Stimulated activated CD8-positive, alpha-beta memory T cell treated with anti-CD3 and anti-CD28 coated beads, Interleukin-15, amount 100 ng/mL, for 24 hours (primary cell): ENCODE measurements at regions not wholly inside any gene's neighbourhood (a gene's known extent, or its start where the extent isn't known, plus 50 kb on each side); places are given as distances from the start of the nearest gene placed in this dataset.

Source experiments
- DNase-seq: peaks from one replicate; pipeline ENCODE4 v3.0.0-alpha.2; 2020; ENCODE audit warnings: low read depth

DNA sequence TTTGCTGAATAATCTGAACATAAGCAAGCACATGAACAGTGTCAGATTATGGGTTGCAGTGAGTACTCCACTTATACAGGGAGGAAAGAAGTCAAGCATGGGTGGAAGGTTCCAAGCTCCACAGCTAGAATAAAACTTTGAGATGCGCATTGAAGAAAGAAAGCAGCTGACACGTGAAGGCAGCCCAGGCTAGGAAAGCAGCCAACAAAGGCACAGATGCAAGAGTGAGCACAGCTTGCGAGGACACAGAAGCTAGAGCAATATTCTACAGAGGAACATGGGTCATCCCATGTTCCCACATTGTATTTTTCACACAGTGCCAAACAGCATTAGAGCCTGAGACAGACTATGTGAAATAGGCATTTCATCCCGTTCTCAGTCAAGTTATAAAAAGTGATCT, 194.6 kb upstream of the TBX20 start:
- no peak for DNase-seq

DNA sequence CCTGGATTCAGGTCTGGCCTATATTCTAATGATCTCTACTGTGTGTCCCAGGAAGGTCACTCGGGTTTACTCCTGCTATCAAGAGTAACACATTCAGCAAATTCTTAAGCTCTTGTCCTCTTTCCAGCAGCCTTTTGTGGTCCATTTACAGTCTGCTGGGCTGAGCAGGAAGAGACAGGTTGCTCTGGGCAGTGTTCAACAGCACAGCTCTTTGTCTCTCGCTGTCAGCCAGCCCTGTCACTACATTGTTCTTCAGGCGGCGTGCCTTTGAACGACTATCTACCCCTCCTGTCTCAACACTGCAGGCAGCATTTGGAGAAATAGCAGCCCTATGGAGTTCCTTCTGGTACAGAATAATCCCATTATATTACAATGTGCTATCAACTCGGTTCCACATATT, 192.2 kb upstream of the TBX20 start:
- DNase-seq, result no peak

DNA sequence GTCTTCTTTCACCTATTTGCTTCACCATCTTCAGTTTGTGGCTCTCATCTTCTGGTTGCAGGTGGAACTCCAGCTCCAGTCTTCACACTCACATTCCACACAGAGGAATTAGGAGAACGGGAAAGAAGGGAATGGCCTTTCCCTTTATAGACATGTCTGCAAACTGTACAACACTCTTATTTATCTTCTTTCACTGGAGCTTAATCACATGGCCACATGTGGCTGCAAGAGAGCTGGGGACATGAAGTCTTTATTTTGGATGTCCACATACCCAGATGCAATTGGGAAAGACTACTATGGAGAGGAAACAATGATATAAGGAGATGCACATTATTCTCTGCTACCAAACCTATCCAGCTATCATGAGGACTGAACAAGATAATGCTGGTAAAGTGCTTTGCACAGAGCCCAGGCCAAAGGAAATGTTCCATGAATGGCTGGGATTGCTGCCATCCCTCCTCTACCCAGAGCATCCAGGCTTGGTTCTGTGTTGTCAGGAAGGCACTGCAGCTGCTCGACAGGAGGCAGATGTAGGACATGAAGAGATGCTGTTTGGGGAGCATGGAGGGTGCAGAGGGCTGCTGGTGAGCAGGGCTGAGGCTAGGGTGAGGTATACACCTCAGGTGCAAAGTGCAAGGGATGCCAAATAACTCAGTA, 183.8 kb upstream of the TBX20 start:
- DNase-seq, result no peak

DNA sequence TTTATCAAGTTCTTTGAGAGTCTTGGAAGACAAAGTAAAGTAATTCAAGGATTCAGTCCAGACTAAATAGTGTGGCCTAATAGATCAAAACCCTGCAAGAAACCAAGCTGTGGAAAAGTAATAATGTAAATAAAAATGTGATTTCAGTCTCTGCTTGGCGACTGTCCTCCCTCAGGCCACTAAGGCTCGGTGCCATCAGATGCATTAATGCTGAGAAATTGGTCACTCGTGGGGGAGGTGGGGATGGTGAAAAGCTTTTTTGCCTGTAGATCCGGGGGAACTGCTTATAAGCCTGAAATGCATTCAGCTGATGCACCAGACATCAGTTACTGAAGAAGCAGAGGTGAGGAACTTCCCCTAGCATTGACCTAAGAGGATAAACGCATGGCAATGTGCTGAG, 182.6 kb upstream of the TBX20 start:
- DNase-seq, result no peak

DNA sequence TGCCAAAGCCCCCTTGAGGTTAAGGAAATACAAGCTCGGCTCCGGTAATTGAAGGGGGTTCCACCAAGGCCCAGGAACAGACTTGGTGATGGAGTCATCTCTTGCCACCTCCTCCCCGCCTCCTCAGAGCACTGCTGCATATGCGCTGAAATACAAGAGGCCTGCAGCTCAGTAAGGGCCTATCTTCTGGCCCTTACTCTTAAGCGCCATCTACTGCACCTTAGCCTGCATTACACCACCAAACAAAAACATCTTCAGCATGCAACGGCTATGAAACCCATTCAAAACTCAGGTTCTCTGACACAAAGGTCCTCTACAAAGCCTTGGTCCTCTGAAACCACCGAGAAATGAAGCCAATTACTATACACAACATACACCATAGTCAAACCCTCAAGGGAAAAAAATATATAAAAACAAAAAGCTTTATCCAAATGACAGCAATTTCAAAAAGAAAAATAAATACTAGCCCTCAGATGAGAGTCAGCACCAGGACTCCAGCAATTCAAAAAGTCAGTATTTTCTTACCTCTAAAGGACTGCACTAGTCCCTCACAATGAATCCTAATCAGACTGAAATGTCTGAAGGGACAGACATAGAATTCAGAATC, 176.8 kb upstream of the TBX20 start:
- DNase-seq, result no peak

DNA sequence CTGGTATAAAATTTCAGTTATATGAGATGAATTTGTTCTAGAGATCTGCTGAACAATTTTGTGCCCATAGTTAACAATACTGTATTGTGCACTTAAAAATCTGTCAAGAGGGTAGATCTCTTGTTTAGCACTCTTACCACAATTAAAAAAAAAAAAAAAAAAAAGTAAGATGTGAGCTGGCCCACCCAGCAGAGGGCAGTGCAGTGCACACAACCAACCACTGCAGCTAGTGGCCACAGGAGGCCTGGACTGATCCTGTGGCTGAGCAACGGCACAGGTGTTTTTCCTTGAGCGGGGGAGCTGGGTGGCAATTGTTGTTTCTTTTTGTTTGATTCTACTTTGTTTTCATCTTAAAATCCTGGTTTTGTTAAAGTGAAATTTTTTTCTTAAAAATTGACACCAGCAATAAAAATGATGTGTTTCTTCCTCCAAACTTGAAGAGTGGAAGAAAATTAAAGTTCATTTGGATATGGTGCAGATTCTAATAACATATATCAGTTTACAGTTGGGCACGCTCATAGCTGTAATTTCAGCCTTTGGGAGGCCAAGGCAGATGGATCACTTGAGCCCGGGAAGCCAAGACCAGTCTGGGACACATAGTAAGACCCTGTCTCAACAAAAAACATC, 171.1 kb upstream of the TBX20 start:
- no peak for DNase-seq

DNA sequence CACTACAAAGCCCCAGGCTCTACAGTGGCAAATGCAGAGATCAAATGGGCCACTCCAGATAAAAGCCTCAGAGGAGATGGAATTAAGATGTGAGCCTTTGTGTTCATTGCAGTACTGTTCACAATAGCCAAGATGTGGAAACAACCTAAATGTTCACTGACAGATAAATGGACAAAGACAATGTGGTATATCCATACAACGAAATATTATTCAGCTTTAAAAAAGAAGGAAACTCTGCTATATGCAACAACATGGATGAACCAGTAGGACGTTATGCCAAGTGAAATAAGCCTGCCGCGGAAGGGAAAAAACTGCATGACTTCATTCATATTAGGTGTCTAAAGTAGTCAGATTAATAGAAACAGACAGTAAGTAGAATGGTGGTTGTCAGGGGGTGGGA, 170.5 kb upstream of the TBX20 start:
- no peak for DNase-seq

DNA sequence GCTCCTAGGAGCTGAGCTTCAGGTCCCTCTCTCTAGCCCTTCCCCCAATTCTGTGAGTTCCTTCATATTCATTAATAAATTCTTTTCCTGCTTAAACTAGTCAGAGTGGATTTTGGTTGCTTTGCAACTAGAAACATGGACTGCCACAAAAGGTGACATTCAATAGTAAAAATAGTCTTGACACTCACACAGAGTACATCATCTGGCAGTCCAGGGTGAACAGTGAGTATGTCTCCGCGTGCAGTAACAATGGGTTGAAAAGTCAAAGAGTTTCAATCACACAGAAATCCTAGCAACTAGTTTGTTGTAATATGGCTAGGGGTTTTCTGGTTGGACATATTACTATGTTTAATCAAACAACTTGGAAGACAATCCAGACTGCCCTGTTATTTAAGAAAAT, 168.8 kb upstream of the TBX20 start:
- no peak for DNase-seq

DNA sequence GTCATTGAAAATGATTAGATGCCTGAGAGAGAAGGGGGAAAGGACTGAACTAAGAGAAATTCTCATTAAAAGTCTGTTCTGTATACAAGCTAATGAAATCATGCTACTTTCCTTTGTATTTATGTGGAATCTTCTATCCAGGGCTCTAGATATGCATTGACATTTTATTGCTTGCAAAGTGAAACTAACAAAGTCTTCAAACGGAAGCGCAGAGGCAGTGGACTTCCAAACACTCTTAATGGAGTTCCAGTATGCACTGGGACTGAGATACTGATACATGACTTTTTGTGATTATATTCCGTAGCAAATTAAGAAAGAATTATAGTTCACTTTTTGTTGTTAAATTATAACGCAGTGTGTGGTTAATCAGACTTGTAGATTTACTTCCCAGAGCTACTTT, 166.8 kb upstream of the TBX20 start:
- no peak for DNase-seq

DNA sequence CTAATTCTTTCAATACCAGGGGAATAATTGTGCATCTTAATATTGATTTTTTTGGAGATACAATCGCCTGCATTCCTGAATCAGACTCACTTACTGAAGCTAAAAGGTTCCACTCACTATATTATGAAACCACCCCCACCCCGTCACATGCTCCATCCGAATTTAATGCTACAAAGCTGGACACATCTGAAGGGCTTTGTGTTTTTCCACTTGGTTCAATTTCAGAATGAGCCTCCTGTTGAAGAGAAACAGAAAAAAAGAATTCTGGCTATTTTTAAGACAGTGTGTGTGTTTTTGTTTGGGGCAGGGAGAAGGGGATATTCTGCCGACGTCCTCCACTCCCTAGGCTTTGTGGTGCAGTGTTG, 165.5 kb upstream of the TBX20 start:
- DNase-seq, result no peak

DNA sequence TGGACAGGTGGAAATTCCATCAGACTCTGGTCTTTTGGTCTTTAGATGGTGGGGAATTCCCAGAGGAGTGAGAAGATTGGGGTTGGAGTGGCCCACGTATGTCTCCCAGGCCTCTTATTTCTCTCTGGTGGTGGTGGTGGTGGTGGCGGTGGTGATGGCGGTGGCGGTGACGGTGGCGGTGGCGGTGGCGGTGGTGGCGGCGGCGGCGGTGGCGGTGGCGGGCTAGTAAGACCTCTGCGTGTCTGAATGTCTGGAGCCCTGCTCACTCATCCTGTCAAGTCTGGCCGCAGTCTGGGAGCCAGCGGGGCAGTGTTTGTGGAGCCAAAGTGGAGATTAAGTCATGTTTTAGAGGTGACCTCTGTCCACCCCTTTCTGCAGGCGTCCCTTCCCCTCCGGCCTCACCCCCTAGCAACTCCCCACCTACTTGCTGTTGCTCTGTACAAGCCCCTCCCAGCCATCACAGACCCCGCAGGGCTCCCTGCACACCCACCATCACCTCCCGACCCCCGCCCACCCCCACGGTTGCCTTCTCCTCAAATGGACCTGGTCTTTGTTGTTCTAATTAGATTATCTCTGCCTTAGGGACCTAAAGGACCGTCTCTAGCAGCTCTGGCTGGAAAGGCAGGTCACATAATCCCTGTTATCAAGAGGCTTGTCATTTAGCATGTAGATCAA, 165.0 kb upstream of the TBX20 start:
- no peak for DNase-seq

DNA sequence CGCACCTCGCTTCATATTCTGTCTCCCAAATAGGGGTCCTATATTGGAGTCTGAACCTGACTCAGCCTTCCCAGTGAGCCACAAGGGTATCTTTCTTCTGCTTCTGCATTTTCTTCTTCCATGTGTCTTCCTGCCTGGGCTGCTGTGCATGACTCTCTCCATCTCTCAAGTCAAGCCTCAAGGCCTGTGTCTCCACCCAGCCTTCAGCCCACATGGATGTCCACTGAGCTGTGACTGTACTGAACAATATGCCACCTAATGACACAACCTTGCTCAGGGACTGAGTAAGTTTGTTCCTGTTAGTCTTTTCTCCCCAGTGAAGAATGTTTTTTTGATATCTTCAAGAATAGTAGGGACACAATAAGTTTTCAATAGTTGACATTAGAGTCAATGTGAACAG, 162.7 kb upstream of the TBX20 start:
- DNase-seq, result no peak

DNA sequence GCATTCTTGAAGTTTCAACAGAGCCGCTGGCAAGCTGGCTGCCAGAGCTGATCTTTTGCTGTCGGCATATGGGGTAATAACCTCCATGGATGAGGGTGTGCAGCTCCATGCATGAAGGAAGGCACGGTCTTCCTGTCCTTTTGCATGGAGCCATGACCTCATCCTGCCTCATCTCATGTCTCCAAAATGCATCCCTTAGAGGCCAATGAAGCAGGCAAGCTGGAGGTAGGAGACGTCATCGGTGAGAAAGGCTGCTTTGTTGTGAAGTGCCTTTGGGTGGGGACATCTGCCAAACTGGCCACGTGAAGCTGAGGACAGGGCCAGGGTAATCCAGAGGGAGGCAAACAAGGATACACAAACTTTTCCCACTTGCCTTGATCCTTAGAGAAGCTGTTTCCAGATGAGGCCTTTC, 161.5 kb upstream of the TBX20 start:
- no peak for DNase-seq

DNA sequence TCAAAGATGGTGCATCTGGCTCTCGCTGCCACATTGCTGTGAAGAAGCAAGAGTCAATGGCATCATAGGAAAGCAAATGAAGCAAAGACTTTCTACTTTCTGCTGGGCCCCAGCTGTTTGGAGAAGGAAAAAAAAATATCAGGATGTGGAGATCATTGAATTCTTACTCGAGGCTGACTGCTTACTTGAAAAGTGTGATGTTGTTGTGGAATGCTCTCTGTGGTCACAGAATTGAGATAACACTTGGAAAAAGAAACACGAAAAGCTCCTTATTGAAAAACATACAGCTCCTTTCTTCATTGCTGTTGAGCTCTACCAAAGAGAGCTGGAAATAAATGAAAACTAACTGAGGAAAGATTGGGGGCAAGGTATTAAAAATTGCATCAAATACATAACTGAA, 157.4 kb upstream of the TBX20 start:
- DNase-seq, result no peak

DNA sequence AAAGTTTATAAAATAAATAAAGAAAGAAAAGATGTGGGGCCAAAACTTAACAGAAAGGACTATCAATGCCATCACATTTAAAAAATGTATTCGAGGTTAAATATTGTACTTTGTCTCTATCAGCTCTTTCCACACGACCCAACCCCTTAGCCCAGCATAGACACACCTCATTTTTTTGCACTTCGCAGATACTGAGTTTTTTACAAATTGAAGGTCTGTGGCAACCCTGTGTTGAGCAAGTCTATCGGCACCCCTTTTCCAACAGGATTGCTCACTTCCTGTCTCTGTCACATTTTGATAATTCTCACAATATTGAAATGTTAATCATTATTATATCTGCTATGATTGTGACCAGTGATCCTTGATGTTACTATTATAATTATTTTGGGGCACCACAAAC, 151.6 kb upstream of the TBX20 start:
- DNase-seq, result no peak

DNA sequence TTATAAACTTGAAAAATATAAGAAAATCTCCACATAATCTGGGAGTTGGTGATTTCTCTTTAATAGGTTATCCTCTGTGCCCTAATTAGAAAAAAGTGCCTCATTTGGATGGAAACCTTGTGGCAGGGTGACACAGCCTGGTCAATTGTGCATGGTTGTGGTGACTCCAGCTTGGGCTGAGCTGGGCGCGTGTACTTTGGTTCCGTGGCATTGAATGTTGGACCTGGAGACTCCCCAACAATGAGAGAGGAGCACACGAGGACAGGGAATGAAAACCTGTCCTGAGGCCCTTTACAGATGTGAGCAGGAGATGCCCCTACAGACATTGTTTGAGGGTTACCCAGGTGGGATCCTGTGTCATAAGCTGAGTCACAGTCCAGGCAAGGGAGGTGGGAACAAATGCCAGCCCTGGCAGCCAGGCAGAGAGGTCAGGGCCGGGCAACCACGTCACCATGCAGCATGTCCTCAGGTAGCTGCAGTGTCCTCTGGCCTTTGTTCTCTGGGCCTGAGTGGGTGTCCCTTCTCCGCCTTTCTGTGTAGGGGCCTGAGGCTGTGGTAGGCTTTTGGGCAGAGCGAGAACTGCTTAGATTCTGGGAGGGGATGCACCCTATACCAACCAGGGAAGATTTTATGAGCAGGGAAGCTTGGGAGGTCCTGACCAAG, 147.4 kb upstream of the TBX20 start:
- DNase-seq, result no peak

DNA sequence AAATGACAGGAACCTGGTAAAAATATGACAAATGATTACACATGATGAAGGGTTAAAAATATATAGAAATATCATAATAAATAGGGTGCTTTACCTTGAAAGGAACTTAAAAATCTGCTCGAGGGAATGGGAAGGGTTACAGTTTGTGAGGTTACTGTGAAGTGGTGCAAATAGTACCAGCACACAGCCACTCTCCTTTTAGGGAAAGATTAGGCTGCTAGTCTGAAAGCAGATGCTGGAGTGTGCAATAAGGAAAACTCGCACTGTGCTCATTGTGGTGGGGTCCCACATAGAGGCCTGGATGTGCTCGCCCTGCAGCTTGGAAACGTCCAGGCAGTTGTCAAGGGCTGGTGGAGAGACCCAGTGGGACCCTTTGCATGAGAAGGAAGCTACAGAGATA, 145.9 kb upstream of the TBX20 start:
- DNase-seq, result no peak

DNA sequence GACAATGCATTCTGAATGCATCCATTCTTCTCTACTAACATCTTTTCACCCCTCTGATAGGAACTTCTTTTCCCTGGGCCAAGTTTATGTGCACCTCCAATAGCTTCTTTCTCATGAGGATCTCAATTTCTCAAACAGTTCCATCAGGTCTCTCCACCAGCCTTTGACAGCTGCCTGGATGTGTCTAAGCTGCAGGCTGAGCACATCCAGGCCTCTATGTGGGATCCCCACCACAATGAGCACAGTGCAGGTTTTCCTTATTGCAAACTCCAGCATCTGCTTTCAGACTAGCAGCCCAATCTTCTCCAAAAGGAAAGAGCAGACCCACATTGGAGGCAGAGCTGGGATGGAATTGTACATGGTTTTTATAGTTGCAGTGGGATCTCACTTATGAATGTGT, 145.3 kb upstream of the TBX20 start:
- DNase-seq, result no peak

DNA sequence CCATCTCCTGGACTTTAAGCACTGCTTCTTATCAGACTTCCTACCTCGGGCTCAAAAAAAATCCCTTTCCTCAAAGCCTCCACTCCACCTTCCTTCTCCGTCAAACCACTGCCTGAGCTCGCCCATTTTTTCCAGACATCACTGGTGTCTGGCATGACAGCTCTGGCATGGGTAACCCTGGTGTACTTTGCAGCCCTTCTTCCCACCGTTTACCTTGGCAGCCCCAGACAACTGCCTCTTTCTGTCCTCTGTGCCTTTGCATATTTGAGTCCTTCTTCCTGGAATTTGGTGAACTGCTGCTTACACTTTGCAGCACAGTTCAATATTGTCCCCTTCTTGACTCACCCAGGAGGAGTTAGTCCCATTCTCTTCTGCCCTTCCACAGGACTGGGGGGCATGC, 144.6 kb upstream of the TBX20 start:
- DNase-seq, result no peak

DNA sequence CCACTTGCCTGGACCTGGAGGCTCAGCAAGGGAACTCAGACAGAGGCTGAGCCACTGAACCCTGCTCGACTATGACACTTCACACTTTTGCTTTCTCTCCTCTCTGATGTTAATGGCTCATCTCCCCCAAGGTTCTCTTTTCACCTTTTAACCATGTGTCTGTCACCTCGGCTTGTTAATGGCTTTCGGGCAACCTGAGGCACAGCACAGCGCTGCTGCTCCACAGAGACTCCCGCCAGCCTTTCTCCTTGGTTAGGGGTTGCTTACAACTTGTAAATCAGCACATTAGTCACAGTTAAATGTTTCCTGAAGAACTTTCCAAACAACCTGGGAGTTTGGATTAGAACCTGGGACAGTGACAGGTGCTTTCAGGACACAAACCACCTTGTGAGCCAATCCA, 136.2 kb upstream of the TBX20 start:
- no peak for DNase-seq

DNA sequence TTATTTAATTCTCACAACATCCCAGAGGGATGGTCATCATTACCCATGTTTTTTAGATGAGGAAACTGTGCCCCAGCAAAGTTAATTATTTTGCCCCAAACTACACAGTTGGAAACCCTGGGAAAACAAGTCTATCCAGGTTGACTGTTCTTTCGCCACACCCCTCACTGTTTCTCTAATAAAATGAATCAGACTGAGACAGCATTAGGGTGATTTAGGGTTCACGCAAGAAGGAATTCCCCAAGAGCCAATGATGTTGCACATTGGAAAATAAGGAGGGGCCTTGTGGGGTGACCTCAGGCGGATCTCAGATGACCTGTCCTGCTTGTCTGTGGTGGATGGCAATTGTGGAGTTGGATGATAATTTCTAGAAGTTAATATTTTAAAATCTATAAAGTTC, 135.7 kb upstream of the TBX20 start:
- no peak for DNase-seq

DNA sequence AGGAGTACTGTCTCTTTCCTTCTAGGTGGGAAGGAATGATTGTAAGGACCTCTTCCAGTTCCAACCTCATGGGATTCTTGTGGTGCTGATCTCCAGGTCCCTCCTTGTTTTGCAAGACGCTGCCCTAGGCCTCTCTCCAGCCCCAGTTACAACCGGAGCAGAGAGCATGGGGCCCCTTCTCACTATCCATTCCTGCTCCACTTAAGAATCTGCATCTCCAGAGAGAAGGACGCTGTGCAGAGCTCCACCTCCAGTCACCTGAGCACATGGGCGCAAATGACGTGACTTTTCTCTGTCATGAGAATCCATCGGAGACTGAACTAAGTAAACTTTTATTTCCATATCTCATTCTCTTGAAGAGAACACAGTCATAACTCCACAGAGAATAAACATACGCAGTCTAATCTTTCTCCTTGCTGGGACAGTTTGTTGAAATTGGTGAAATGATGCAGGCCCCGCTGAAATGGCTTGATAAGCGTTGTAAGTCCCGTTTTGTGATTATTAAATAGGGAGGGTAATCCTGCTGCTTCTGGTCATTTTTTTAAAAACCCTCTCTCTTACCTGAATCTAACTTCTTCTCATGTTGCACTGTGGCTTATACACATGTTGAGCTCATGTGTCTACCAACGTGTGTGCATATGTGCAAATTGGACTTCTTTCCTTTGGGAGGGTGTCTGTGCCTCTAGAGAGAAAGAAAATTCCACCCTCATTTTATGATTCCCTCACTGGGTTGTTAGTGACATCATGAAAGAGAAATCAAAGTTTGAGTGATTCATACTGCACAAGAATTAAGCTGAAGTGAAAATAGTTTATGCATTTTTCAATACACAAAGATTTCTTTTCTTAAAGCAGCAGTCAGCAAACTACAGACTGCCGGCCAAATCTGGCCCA, 133.2 kb upstream of the TBX20 start:
- DNase-seq, result no peak
